BE2C (cell line): ENCODE measurements at regions not wholly inside any gene's neighbourhood (a gene's known extent, or its start where the extent isn't known, plus 50 kb on each side); places are given as distances from the start of the nearest gene placed in this dataset.

Source experiments
- DNase-seq: peaks from one replicate; pipeline ENCODE4 v3.0.0-alpha.2; 2020
- H3K27me3 ChIP-seq: fragments of 250-450 bp; sonication (Bioruptor Pico); 2 replicates; pipeline ENCODE4 v1.5.1; 2020; ENCODE audit warnings: mild to moderate bottlenecking
- H3K36me3 ChIP-seq: fragments of 250-450 bp; sonication (Bioruptor Pico); 2 replicates; pipeline ENCODE4 v1.5.1; 2020; ENCODE audit warnings: mild to moderate bottlenecking
- H3K4me1 ChIP-seq: fragments of 250-450 bp; sonication (Bioruptor Pico); 2 replicates; pipeline ENCODE4 v1.5.1; 2020
- H3K4me3 ChIP-seq: 2 replicates; pipeline ENCODE4 v1.5.1; 2011; ENCODE audit warnings: low read depth, low read length
- H3K9me3 ChIP-seq: fragments of 250-450 bp; sonication (Bioruptor Pico); 2 replicates; pipeline ENCODE4 v1.5.1; 2020
- TF ChIP-seq, protein P1 (sequence below): IDR thresholded peaks from 2 replicates; pipeline ENCODE4 v1.5.1; 2012; ENCODE audit warnings: mild to moderate bottlenecking, low read depth, low read length

GRCh38 chr18:28287146-28287545 is 110.2 kb upstream of the CDH2 start:
- no peak for DNase-seq
- TF ChIP-seq, protein P1, sequence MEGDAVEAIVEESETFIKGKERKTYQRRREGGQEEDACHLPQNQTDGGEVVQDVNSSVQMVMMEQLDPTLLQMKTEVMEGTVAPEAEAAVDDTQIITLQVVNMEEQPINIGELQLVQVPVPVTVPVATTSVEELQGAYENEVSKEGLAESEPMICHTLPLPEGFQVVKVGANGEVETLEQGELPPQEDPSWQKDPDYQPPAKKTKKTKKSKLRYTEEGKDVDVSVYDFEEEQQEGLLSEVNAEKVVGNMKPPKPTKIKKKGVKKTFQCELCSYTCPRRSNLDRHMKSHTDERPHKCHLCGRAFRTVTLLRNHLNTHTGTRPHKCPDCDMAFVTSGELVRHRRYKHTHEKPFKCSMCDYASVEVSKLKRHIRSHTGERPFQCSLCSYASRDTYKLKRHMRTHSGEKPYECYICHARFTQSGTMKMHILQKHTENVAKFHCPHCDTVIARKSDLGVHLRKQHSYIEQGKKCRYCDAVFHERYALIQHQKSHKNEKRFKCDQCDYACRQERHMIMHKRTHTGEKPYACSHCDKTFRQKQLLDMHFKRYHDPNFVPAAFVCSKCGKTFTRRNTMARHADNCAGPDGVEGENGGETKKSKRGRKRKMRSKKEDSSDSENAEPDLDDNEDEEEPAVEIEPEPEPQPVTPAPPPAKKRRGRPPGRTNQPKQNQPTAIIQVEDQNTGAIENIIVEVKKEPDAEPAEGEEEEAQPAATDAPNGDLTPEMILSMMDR, result no peak
- Histone ChIP-seq H3K27me3 (no peaks in the 10 kb centered on the region), H3K4me1 (no peaks in the 10 kb centered on the region), H3K9me3 (no peaks in the 10 kb centered on the region), H3K36me3 (no peaks in the 10 kb centered on the region), H3K4me3 (no peak overlapping the region)

- H3K27me3 ChIP-seq, result no peaks in the 10 kb centered on the region
- TF ChIP-seq, protein P1, result no peak
- no peaks in the 10 kb centered on the region for H3K36me3 ChIP-seq
- H3K4me1 ChIP-seq, result no peaks in the 10 kb centered on the region
- DNase-seq, result no peak
- no peaks in the 10 kb centered on the region for H3K9me3 ChIP-seq
- no peak overlapping the region for H3K4me3 ChIP-seq
Measured at GRCh38 chr18:28284132-28284531, 107.2 kb upstream of the CDH2 start.

DNA sequence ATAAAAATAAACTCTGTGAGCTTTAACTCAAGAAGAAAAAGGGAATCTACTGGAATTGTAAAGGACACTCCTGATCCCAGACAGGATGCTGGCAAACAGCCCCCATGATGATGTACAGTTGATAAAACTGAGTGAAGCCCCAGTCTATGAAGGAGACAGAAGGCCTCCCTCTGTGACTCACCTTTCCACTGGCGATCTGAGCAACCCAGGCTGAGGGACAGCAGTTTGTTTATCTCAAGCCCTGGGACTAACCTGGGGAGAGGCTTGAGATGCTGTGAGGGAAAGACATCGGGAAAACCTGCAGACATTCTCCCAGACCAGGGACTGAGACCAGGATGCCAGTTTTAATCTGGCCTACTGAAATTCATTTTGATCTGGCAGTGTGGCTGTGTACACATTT is 104.5 kb upstream of the CDH2 start:
- Histone ChIP-seq H3K4me1 (no peaks in the 10 kb centered on the region), H3K9me3 (no peaks in the 10 kb centered on the region), H3K4me3 (no peak overlapping the region), H3K36me3 (no peaks in the 10 kb centered on the region), H3K27me3 (no peaks in the 10 kb centered on the region)
- TF ChIP-seq, protein P1, result no peak
- DNase-seq, result no peak

- no peak overlapping the region for H3K4me3 ChIP-seq
- H3K36me3 ChIP-seq, result no peaks in the 10 kb centered on the region
- H3K4me1 ChIP-seq, result no peaks in the 10 kb centered on the region
- no peaks in the 10 kb centered on the region for H3K9me3 ChIP-seq
- TF ChIP-seq, protein P1, result no peak
- no peaks in the 10 kb centered on the region for H3K27me3 ChIP-seq
- DNase-seq, result no peak
Measured at GRCh38 chr18:28269750-28270149, 92.8 kb upstream of the CDH2 start.

DNA sequence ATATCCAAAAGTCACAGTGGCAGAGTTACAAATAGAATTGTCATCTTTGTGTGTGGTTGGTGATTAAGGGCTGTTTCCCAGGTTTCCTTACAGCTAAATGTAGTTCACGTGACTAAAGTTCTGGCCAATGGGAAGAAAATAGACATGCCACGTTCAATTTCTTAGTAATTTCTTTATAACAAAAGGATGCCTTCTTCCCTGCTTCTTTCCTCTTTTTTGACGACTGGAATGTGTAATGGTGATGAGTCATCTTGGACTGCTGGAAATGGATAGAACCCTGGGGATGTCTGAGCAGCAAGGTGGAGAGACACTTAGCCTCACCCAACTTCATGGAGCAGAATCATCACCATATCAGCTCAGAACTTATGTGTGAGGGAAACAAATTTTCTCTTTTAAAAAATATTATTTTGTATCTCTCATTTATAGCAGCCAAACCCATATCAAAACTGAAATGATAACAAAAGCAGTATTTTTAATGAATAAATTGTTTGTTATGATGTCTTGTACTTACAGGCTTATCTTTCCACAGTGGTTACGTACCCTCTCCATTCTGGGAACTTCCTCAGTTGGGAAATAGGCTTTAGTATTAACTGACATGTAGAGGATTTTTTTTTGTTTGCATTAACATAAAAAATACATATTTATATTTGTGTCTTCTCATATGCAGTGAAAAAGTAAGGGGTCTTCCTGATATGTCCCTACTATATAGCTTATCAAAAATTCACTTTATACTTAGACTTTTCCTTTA is 91.1 kb upstream of the CDH2 start:
- TF ChIP-seq, protein P1, result no peak
- Histone ChIP-seq H3K4me3 (no peak overlapping the region), H3K9me3 (no peaks in the 10 kb centered on the region), H3K36me3 (no peaks in the 10 kb centered on the region), H3K27me3 (no peaks in the 10 kb centered on the region), H3K4me1 (no peaks in the 10 kb centered on the region)
- DNase-seq, result no peak

DNA sequence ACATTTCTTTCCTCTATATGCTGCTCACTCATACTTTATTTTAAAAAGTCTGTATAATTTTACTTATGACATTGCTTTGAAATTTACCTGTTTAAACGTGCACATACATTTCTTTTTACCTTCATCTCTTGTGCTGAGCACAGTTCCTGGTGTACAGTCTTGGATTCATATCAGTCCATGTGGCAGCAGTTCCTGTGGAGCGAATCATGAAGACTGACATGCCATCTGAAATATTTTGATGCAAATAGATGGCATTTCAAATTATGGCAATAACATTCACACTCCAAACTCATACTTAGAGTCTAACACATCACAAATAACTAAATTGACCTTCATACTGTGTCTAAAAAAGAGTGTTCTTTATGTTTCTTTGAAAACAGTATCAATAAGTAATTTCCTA is 90.3 kb upstream of the CDH2 start:
- TF ChIP-seq, protein P1, result no peak
- DNase-seq, result no peak

More for the DNA sequence above, 90.3 kb upstream of the CDH2 start:
- no peaks in the 10 kb centered on the region for H3K4me1 ChIP-seq
- no peaks in the 10 kb centered on the region for H3K9me3 ChIP-seq
- no peaks in the 10 kb centered on the region for H3K36me3 ChIP-seq
- H3K4me3 ChIP-seq, result no peak overlapping the region
- H3K27me3 ChIP-seq, result no peaks in the 10 kb centered on the region
